PC-3 (cell line): ENCODE measurements at regions not wholly inside any gene's neighbourhood (a gene's known extent, or its start where the extent isn't known, plus 50 kb on each side); places are given as distances from the start of the nearest gene placed in this dataset.

Experiments used
- CTCF ChIP-seq: fragments of 300-600 bp; sonication (generic); conservative IDR thresholded peaks from 2 replicates; pipeline ENCODE4 v1.5.1; 2017; ENCODE audit warnings: antibody characterized with exemption, low read depth, mild to moderate bottlenecking, low read length
- EZH2 ChIP-seq: fragments of 300-600 bp; sonication (generic); IDR thresholded peaks from one replicate; pipeline ENCODE4 v1.6.1; 2017; ENCODE audit warnings: antibody characterized with exemption, mild to moderate bottlenecking, low read length; ENCODE audit not compliant: unreplicated experiment
- EZH2phosphoT487 ChIP-seq: fragments of 300-600 bp; sonication (generic); IDR thresholded peaks from 2 replicates; pipeline ENCODE4 v1.6.1; 2018; ENCODE audit warnings: mild to moderate bottlenecking, antibody characterized with exemption, low read length, borderline replicate concordance

GRCh38 chr7:35411331-35411730 lies 157.4 kb upstream of the TBX20 start:
- TF ChIP-seq CTCF (no peak), EZH2phosphoT487 (no peak), EZH2 (no peak)
